Stimulated activated naive CD8-positive, alpha-beta T cell treated with anti-CD3 and anti-CD28 coated beads, Interleukin-15, Interleukin-2, amounts not matched to agents 100 U/mL and 50 U/mL, for 24 hours (primary cell): ENCODE measurements at regions not wholly inside any gene's neighbourhood (a gene's known extent, or its start where the extent isn't known, plus 50 kb on each side); places are given as distances from the start of the nearest gene placed in this dataset.
"Not testable (repeated sequence)": the region's sequence is repeated elsewhere in the genome, so short reads cannot be mapped to it uniquely, and the experiment has no call there.

Source experiments
- ATAC-seq: fragments of 150-1000 bp; cut with Tn5 transposase; one replicate; pipeline ENCODE4 v1.10.0; 2021
- DNase-seq: peaks from one replicate; pipeline ENCODE4 v3.0.0; 2021

DNA sequence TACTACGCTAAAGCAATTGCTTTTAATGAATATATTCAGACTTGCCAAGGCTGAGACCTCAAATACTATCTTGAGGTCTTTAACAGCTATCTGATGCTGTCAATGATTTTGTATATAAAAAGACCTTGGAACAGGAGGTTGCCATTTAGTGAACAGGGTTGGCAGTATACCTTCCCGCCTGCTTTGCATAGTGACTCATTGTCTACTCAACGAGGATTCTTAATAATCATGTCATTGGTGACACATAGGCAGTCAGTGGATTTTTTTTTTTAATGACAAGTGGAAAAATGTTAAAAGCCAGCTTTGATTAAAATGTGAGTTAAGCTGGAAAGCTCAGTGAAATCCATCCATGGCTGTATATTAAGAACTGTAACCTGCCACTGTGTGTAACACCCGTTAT is 164.0 kb downstream of the ASMT start:
- DNase-seq, result no peak
- peak; percentile 75 for ATAC-seq

- ATAC-seq, result no peak
- DNase-seq, result no peak
Measured at GRCh38 chrX:1779626-1780025, 164.8 kb downstream of the ASMT start.

DNA sequence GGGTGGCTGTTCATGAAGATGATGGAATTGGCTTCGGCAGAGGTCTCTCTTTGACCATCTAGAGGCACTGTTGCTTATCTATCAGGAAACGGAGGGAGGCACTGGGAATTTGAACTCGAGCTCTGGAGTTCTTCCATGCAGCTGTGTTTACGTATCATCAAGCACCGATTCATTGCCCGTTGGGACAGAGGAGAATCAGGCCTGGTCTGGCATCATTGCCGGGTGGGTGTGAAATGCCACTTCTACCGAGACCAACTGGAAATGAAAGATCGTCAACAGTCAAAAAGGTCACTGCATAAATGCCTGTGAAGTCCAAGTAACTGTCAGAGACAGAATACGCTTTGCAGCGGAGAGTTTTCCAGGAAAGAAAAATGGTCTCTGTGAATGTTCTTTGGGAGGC is 166.9 kb downstream of the ASMT start:
- DNase-seq (no peak), ATAC-seq (no peak)

DNA sequence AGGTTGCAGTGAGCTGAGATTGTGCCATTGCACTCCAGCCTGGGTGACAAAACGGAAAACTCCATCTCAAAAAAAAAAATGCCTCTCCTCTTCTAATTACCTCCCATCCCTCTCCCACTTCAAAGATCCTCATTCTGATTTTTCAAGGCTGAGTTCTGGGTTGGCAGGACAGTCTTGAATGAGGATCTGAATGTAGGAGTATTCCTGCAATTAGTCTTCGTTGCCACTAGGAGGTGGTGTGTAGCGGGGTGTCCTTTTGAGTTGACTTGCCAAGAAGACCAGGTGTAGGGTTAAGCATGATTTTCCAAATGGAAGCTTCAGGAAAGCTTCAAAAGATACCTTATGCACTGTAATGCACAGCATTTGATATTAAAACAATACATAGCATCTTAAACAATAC is 169.9 kb downstream of the ASMT start:
- ATAC-seq (no peak), DNase-seq (no peak)

DNA sequence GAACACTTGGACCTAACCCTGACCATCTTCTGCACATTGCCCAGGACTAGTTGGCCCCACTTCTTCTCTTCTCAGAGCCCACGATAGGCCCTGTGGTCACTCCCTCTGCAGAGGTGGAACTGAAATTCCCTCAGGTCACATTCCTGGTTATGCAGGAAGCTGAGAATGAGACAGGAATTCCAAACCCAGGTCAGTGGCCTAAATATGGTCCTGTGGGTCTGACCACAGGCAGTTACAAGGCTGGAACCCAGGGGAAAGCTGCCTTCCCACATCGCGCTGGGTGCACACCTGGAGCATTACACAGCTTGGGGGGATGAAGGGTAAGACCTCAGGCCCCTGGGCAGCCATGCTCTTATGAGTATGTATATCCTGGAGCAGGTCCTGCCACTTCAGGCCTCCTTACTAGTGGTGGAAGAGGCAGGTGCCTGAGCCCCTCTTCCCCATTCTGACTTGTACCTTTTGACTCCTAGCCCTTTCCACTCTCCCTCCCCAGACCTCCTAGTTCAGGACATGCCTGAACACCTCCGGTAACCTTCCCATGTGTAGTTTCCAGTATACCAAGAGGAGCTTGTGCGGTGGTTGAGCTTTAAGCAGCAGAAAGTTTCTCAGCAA is 173.5 kb downstream of the ASMT start:
- ATAC-seq, result no peak
- DNase-seq, result no peak

DNA sequence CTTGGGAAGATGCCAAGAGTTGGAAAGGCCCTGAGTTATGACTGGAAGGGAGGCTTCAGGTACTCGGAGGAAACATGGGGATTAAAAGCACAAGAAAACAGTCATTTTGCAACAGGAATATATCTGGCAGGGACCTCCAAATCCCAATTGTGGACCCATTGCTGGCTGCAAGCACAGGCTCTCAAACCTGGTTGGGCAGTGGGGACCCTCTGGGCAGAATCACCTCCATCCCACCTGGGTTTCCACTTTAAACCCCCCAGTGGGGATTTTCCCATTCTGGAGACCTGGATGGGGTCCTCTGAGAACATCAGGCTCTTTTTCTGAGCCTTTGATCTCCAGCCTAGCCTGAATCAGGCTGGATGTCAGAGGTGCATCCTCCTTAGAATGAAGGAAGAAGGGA is 177.8 kb downstream of the ASMT start:
- no peak for ATAC-seq

GRCh38 chrX:1794586-1794985 is 179.7 kb downstream of the ASMT start:
- no peak for ATAC-seq
- DNase-seq, result no peak

More for the DNA sequence above, 177.8 kb downstream of the ASMT start:
- DNase-seq, result no peak

GRCh38 chrX:1802912-1803311 is 188.1 kb downstream of the ASMT start:
- DNase-seq, result no peak

DNA sequence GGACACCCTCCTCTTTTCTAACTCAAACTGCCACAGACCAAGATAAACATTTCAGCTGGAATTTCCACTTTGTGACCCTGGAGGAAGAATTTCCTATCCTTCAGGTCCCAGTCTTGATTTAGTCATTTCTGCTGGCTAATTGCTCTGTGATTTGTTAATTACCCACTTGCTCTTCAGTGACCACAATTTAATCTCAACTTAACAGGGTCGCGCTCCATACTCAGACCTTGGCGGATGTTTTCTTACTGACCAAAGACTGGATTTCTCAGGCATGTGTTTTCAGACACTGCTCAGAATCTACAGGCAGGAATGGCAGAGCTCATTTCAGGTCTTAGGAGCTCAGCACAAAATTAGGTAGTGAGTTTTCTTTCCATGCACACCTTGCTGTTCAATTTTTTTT is 188.9 kb downstream of the ASMT start:
- no peak for DNase-seq

More at GRCh38 chrX:1802912-1803311, 188.1 kb downstream of the ASMT start:
- ATAC-seq, result no peak

DNA sequence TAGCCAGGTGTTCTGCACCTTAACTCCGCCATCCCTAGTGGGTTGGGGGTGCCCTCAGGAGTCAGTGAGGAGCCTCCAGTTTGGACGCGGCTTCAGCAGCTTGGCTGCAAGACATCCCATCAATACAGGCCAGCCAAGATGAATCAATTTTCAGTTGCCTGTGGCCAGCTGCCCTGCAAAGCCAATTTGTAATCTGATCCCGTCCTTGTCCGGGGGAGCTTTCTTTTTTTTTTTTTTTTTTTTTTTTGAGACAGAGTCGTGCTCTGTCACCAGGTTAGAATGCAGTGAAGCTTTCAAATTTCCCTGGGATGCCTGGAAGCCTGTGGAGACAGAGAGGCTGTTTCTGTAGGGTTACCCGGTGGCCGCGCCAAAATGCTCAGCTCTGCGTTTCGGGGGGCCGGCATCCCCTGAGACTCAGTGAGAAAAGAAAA is 192.5 kb downstream of the ASMT start:
- no peak for ATAC-seq
- no peak for DNase-seq

More for the DNA sequence above, 188.9 kb downstream of the ASMT start:
- no peak for ATAC-seq

DNA sequence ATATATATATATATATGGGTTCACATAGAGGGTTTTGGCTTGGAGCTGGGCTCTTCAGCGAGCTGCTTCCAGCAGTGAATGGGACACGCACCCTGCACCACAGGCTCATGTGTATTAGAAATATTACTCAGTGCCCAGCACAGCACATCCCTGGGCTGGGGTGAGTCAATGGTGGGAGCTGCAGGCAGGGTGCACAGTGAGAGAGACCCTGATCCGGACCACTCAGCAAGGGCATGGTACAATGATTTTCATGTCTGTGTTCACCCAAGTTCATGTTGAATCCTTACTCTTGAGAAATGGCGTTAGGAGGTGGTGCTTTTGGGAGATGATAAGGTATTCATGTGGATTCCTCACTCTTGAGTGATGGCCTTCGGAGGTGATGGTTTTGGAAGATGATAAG is 194.7 kb downstream of the ASMT start:
- DNase-seq (no peak), ATAC-seq (no peak)

GRCh38 chrX:1813809-1814208 is 198.9 kb downstream of the ASMT start:
- DNase-seq, result no peak
- ATAC-seq, result no peak

- ATAC-seq (no peak), DNase-seq (no peak)
Measured at GRCh38 chrX:1815456-1816175, 200.8 kb downstream of the ASMT start.

DNA sequence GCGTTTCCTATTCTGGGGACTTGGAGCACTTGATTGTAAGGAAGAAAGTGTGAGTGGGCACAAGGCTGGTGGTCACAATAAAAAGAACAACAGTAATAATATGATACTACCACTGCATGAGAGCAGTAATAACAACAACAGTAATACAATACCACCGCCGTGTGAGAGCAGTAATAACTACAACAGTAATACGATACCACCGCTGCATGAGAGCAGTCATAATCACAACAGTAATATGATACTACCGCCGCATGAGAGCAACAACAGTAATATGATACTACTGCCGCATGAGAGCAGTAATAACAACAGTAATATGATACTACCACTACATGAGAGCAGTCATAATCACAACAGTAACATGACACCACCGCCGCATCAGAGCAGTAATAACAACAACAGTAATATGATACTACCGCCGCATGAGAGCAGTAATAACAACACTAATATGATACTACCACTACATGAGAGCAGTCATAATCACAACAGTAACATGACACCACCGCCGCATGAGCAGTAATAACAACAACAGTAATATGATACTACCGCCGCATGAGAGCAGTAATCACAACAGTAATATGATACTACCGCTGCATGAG is 201.6 kb downstream of the ASMT start:
- not testable (repeated sequence) for DNase-seq

DNA sequence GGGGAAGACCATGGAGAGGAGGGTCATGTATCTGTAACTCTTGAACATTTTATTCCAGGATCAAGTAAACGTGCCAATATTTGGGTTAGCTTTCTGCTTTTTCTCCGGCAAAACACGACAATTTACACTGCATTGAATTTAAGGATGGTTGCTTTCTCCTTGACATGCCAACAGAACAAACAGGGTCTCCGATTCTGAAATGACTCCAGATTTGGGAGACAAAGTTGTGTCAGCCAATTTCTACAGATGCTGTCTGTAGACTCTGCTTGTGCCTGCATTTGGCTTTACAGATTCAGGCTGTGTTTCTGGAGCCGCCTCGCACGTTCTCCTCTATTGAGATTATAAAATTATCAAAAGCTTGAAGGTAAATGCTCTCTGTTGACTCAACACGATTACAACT is 207.0 kb downstream of the ASMT start:
- DNase-seq, result no peak
- no peak for ATAC-seq

More for the DNA sequence above, 201.6 kb downstream of the ASMT start:
- not testable (repeated sequence) for ATAC-seq

GRCh38 chrX:1824855-1825254 is 210.0 kb downstream of the ASMT start:
- DNase-seq, result no peak

DNA sequence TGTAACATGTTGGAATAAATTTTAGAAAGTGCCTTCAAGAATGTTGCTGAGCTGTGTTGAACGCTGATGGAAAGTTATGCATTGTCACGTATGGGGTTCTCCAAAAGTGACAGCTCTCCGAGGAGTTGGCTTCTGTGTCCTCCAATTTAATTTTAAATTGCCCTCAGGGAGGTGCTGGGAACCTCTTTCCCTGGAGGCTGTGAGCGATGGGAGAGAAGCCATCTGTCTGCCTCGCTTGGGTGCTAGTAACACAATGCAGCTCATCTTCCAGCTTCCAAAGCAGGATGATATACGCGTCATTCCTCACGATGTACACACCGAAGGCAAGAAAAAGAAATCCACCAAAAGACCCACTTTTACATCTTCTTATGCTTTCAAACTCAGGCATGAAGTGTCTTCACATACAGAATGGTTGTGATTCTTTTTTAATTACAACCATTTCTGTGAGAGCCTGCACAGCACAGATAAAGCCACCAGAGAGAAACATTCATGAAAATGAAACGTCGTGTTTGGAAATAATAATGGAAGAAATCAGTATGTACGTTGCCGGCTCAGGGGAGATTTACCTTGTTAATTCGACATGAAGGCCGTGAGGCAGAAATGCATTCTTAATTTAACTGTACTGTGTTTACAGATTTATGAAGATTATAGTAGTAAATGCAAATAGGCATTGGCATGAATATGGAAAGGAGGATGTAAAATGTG is 218.9 kb downstream of the ASMT start:
- no peak for DNase-seq
- ATAC-seq, result no peak

More at GRCh38 chrX:1824855-1825254, 210.0 kb downstream of the ASMT start:
- no peak for ATAC-seq

- ATAC-seq, result no peak
- no peak for DNase-seq
Measured at GRCh38 chrX:1835056-1835455, 220.2 kb downstream of the ASMT start.

DNA sequence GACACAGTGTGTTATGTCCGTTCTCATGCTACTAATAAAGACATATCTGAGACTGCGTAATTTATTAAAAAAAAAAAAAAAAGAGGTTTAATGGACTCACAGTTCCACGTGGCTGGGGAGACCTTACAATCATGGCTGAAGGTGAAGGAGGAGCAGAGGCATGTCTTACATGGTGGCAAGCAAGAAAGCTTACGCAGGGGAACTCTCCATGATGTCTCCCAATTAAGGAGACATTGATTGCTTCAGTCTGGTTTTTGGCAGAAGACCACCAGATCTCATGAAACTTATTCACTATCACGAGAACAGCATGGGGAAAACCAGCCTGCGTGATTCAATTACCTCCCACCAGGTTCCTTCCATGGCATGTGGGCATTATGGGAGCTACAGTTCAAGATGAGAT is 221.8 kb downstream of the ASMT start:
- ATAC-seq, result no peak
- no peak for DNase-seq

- DNase-seq, result no peak
- no peak for ATAC-seq
Measured at GRCh38 chrX:1841746-1842145, 226.9 kb downstream of the ASMT start.

- ATAC-seq, DNase-seq: not testable (repeated sequence)
Measured at GRCh38 chrX:1847000-1847399, 232.1 kb downstream of the ASMT start.

GRCh38 chrX:1847790-1848189 is 232.9 kb downstream of the ASMT start:
- not testable (repeated sequence) for ATAC-seq, DNase-seq

GRCh38 chrX:1851527-1851926 is 236.7 kb downstream of the ASMT start:
- DNase-seq (no peak), ATAC-seq (no peak)
